Loucy (cell line): ENCODE measurements at regions not wholly inside any gene's neighbourhood (a gene's known extent, or its start where the extent isn't known, plus 50 kb on each side); places are given as distances from the start of the nearest gene placed in this dataset.

Experiments used
- H2AFZ ChIP-seq: fragments of 200-600 bp; sonication (generic); 2 replicates; pipeline ENCODE4 v1.6.0; 2016; ENCODE audit warnings: antibody characterized with exemption, mild to moderate bottlenecking, low read length, moderate library complexity
- H3F3A ChIP-seq: fragments of 200-600 bp; 2 replicates; pipeline ENCODE4 v1.6.0; 2016; ENCODE audit warnings: antibody characterized with exemption, low read depth, mild to moderate bottlenecking
- H3K27me3 ChIP-seq: fragments of 200-600 bp; sonication (generic); 2 replicates; pipeline ENCODE4 v1.6.1; 2014; ENCODE audit warnings: low read length, mild to moderate bottlenecking; ENCODE audit not compliant: insufficient read depth, poor library complexity, severe bottlenecking
- H3K36me3 ChIP-seq: fragments of 200-600 bp; sonication (generic); 2 replicates; pipeline ENCODE4 v1.6.1; 2016; ENCODE audit warnings: low read length; ENCODE audit not compliant: insufficient read depth
- H3K4me1 ChIP-seq: fragments of 200-600 bp; sonication (generic); 2 replicates; pipeline ENCODE4 v1.5.1; 2014; ENCODE audit warnings: low read length, mild to moderate bottlenecking; ENCODE audit not compliant: insufficient read depth, poor library complexity, severe bottlenecking
- H3K4me2 ChIP-seq: fragments of 200-600 bp; sonication (generic); 2 replicates; pipeline ENCODE4 v1.6.0; 2014; ENCODE audit warnings: antibody characterized with exemption, low read length, low read depth, mild to moderate bottlenecking; ENCODE audit not compliant: poor library complexity, severe bottlenecking
- H3K4me3 ChIP-seq: fragments of 200-600 bp; sonication (generic); 2 replicates; pipeline ENCODE4 v1.5.1; 2014; ENCODE audit warnings: low read length, mild to moderate bottlenecking, mixed read lengths; ENCODE audit not compliant: poor library complexity, severe bottlenecking
- H3K79me2 ChIP-seq: fragments of 200-600 bp; sonication (generic); 2 replicates; pipeline ENCODE4 v1.6.1; 2014; ENCODE audit warnings: low read length; ENCODE audit not compliant: insufficient read depth
- H3K9ac ChIP-seq: fragments of 200-600 bp; sonication (generic); 2 replicates; pipeline ENCODE4 v1.6.0; 2014; ENCODE audit warnings: mild to moderate bottlenecking, low read depth, low read length, moderate library complexity; ENCODE audit not compliant: poor library complexity, severe bottlenecking
- H3K9me2 ChIP-seq: fragments of 200-600 bp; sonication (generic); replicated peaks from 2 replicates; pipeline ENCODE4 v1.6.1; 2016; ENCODE audit warnings: low read depth, low read length, mixed read lengths
- H3K9me3 ChIP-seq: fragments of 200-600 bp; sonication (generic); 2 replicates; pipeline ENCODE4 v1.6.1; 2014; ENCODE audit warnings: mild to moderate bottlenecking, antibody characterized with exemption, low read length, low read depth; ENCODE audit not compliant: insufficient read depth
- H4K20me1 ChIP-seq: fragments of 200-600 bp; sonication (generic); 2 replicates; pipeline ENCODE4 v1.6.0; 2014; ENCODE audit warnings: antibody characterized with exemption, low read length, mild to moderate bottlenecking; ENCODE audit not compliant: insufficient read depth, poor library complexity, severe bottlenecking
- EZH2phosphoT487 ChIP-seq: fragments of 200-600 bp; IDR thresholded peaks from 2 replicates; pipeline ENCODE4 v1.6.1; 2018; ENCODE audit warnings: antibody characterized with exemption, mild to moderate bottlenecking, moderate library complexity, borderline replicate concordance
- TF ChIP-seq, protein P1 (sequence below): fragments of 200-600 bp; sonication (generic); conservative IDR thresholded peaks from 2 replicates; pipeline ENCODE4 v1.5.1; 2014; ENCODE audit warnings: mild to moderate bottlenecking, antibody characterized with exemption, low read length

DNA sequence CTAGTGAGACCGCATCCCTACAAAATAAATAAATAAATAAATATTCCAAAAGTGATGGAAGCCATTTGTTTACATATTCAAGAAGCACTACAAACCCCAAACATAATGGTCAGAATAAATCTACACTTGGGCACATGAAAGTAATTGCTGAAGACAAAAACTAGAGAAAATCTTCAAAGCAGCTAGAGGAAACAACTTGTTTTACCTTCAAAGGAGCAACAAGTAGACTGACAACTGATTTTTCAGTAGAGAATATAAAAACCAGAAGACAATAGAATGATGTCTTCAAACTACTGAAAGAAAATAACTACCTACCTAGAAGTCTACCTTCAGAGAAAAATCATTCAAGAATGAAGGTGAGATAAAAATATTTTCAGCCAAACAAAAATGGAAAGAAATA lies 89.4 kb downstream of the TPRA1 start:
- Histone ChIP-seq H3F3A (no peaks in the 10 kb centered on the region), H4K20me1 (no peaks in the 10 kb centered on the region), H3K9me3 (0 out of 2 replicates have a peak, but pooled peaks cover 4% of the 10 kb centered on the region), H3K4me1 (no peaks in the 10 kb centered on the region), H3K9ac (no peak overlapping the region), H3K4me3 (no peak overlapping the region), H3K4me2 (no peak overlapping the region), H3K36me3 (no peaks in the 10 kb centered on the region), H3K9me2 (no peaks in the 10 kb centered on the region), H3K79me2 (no peaks in the 10 kb centered on the region), H2AFZ (no peak overlapping the region), H3K27me3 (peaks cover 6% of the 10 kb centered on the region)
- TF ChIP-seq, protein P1, sequence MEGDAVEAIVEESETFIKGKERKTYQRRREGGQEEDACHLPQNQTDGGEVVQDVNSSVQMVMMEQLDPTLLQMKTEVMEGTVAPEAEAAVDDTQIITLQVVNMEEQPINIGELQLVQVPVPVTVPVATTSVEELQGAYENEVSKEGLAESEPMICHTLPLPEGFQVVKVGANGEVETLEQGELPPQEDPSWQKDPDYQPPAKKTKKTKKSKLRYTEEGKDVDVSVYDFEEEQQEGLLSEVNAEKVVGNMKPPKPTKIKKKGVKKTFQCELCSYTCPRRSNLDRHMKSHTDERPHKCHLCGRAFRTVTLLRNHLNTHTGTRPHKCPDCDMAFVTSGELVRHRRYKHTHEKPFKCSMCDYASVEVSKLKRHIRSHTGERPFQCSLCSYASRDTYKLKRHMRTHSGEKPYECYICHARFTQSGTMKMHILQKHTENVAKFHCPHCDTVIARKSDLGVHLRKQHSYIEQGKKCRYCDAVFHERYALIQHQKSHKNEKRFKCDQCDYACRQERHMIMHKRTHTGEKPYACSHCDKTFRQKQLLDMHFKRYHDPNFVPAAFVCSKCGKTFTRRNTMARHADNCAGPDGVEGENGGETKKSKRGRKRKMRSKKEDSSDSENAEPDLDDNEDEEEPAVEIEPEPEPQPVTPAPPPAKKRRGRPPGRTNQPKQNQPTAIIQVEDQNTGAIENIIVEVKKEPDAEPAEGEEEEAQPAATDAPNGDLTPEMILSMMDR = no peak
- TF ChIP-seq EZH2phosphoT487 = no peak

DNA sequence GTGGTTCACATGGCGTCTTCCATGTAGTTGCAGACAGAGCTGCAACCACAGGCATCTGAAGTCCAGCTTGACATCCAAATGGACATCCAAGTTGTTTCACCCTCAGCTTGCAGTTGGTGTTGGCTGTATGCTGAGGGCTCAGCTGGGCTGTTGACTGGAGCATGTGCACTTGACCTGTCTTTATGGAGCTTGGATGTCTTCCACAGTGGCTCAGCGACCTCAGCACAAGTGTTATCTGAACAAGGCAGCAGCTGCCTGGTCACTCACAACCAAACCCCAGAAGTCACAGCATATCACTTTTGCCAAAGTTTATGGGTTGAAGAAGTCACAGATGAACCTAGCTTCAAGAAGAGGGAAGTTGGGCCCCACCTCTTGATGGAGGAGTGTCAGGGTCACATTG lies 92.9 kb downstream of the TPRA1 start:
- Histone ChIP-seq H3F3A (no peaks in the 10 kb centered on the region), H4K20me1 (no peaks in the 10 kb centered on the region), H3K36me3 (no peaks in the 10 kb centered on the region), H3K9ac (no peak overlapping the region), H3K4me1 (no peaks in the 10 kb centered on the region), H3K9me3 (0 out of 2 replicates have a peak, but pooled peaks cover 4% of the 10 kb centered on the region), H3K4me3 (no peak overlapping the region), H3K79me2 (no peaks in the 10 kb centered on the region), H3K9me2 (no peaks in the 10 kb centered on the region), H3K4me2 (no peak overlapping the region), H3K27me3 (peaks cover 6% of the 10 kb centered on the region), H2AFZ (no peak overlapping the region)
- no peak for TF ChIP-seq EZH2phosphoT487
- TF ChIP-seq, protein P1 = no peak

DNA sequence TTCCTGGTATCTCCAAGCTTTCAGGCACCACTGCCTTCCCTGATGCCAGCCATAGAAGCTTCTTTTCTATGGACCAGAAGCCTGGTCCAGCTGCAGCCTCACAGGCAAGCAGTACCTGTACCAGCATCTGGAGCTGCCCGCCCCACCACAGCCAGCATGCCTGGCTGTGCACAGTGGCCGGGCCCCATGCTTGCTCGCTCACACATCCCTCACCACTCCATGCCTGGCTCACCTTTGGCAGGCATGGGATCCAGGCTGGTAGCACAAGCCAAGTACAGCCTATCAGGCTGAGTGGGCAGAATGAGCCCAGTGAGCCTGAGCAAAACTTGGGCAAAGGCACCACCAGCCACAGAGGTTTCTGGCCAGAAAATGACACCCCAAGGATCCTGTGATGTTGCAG lies 93.4 kb downstream of the TPRA1 start:
- no peak overlapping the region for H3K4me2 ChIP-seq
- no peaks in the 10 kb centered on the region for H3F3A ChIP-seq
- TF ChIP-seq, protein P1 = no peak
- TF ChIP-seq EZH2phosphoT487 = no peak
- H3K27me3 ChIP-seq = peaks cover 6% of the 10 kb centered on the region
- H3K4me1 ChIP-seq = no peaks in the 10 kb centered on the region
- no peaks in the 10 kb centered on the region for H3K9me2 ChIP-seq
- H3K36me3 ChIP-seq = no peaks in the 10 kb centered on the region
- no peak overlapping the region for H3K9ac ChIP-seq
- no peaks in the 10 kb centered on the region for H3K79me2 ChIP-seq
- no peak overlapping the region for H2AFZ ChIP-seq
- 0 out of 2 replicates have a peak, but pooled peaks cover 4% of the 10 kb centered on the region for H3K9me3 ChIP-seq
- H4K20me1 ChIP-seq = no peaks in the 10 kb centered on the region
- no peak overlapping the region for H3K4me3 ChIP-seq
